ENCODE measurements at regions not wholly inside any gene's neighbourhood (a gene's known extent, or its start where the extent isn't known, plus 50 kb on each side); places are given as distances from the start of the nearest gene placed in this dataset.

DNA sequence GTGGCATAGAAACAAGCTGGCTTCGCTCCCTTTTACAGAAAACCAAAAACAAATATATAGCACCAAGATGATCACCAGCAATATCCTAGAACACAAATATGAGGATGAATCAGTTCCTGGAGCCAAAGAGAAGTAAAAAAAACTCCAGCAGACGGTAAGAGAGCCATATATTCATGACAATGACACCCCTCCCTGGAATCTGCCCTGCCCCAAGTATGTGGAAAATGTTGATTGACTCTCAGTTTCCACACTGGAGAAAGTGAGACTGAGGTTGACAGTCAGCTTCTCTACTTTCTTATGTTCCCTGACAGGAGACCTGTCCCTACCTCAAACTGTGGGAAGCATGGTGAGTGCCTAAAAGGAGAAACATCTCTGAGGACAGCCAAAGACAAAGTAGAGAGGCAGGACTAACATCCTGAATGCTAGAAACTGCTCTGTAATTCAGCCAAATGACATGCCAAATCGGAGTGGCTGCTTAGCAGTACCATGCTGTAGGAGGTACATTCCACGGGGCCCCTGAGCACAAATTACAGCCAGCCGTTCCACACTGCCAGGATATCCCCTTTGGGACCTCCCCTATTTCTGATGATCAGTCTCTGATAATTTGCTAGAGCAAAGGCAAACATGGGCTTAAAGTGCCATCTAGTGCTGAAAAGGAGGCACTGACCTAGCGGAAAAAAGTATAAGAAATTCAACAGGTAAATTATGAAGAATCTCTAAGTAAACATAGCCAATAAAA lies 424.0 kb upstream of the RGMB start:
- H3K36me3 Mint-ChIP-seq: peaks cover 2% of the 10 kb centered on the region
- peaks cover under 1% of the 10 kb centered on the region for H3K27me3 Mint-ChIP-seq (ENCODE audit: low read depth)
- H3K27ac Mint-ChIP-seq: no peak overlapping the region
- no peak for DNase-seq (ENCODE audit: low spot score in 2 of 2, unreplicated experiment in 2 of 2)
- TF ChIP-seq, protein P1, sequence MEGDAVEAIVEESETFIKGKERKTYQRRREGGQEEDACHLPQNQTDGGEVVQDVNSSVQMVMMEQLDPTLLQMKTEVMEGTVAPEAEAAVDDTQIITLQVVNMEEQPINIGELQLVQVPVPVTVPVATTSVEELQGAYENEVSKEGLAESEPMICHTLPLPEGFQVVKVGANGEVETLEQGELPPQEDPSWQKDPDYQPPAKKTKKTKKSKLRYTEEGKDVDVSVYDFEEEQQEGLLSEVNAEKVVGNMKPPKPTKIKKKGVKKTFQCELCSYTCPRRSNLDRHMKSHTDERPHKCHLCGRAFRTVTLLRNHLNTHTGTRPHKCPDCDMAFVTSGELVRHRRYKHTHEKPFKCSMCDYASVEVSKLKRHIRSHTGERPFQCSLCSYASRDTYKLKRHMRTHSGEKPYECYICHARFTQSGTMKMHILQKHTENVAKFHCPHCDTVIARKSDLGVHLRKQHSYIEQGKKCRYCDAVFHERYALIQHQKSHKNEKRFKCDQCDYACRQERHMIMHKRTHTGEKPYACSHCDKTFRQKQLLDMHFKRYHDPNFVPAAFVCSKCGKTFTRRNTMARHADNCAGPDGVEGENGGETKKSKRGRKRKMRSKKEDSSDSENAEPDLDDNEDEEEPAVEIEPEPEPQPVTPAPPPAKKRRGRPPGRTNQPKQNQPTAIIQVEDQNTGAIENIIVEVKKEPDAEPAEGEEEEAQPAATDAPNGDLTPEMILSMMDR (IDR thresholded peaks at IDR 0.05; ENCODE audit: unreplicated experiment): no peak
- H3K4me3 Mint-ChIP-seq: no peak overlapping the region
- H3K4me1 Mint-ChIP-seq: no peaks in the 10 kb centered on the region
- peaks cover 37% of the 10 kb centered on the region for H3K9me3 Mint-ChIP-seq

- Mint-ChIP-seq H3K4me3 (no peak overlapping the region), H3K27ac (no peak overlapping the region), H3K9me3 (peaks cover 37% of the 10 kb centered on the region), H3K36me3 (peaks cover 2% of the 10 kb centered on the region), H3K27me3 (ENCODE audit: low read depth) (peaks cover 2% of the 10 kb centered on the region), H3K4me1 (no peaks in the 10 kb centered on the region)
- no peak for DNase-seq (ENCODE audit: low spot score in 2 of 2, unreplicated experiment in 2 of 2)
- TF ChIP-seq, protein P1 (IDR thresholded peaks at IDR 0.05; ENCODE audit: unreplicated experiment): no peak
These were observed 423.5 kb upstream of the RGMB start for GRCh38 chr5:98349990-98350365.

- TF ChIP-seq, protein P1 (IDR thresholded peaks at IDR 0.05; ENCODE audit: unreplicated experiment): no peak
- peaks cover 2% of the 10 kb centered on the region for H3K27me3 Mint-ChIP-seq (ENCODE audit: low read depth)
- H3K9me3 Mint-ChIP-seq: peaks cover 39% of the 10 kb centered on the region
- H3K4me1 Mint-ChIP-seq: no peaks in the 10 kb centered on the region
- peaks cover 2% of the 10 kb centered on the region for H3K36me3 Mint-ChIP-seq
- DNase-seq (ENCODE audit: low spot score in 2 of 2, unreplicated experiment in 2 of 2): no peak
- no peak overlapping the region for H3K27ac Mint-ChIP-seq
- H3K4me3 Mint-ChIP-seq: no peak overlapping the region
These were observed 418.5 kb upstream of the RGMB start for GRCh38 chr5:98354922-98355321.

GRCh38 chr5:98360548-98360947 lies 412.9 kb upstream of the RGMB start:
- Mint-ChIP-seq H3K9me3 (peaks cover 24% of the 10 kb centered on the region), H3K27ac (no peak overlapping the region), H3K36me3 (no peaks in the 10 kb centered on the region), H3K4me1 (no peaks in the 10 kb centered on the region), H3K4me3 (no peak overlapping the region), H3K27me3 (ENCODE audit: low read depth) (no peaks in the 10 kb centered on the region)
- DNase-seq (ENCODE audit: low spot score in 2 of 2, unreplicated experiment in 2 of 2): no peak
- TF ChIP-seq, protein P1 (IDR thresholded peaks at IDR 0.05; ENCODE audit: unreplicated experiment): no peak

DNA sequence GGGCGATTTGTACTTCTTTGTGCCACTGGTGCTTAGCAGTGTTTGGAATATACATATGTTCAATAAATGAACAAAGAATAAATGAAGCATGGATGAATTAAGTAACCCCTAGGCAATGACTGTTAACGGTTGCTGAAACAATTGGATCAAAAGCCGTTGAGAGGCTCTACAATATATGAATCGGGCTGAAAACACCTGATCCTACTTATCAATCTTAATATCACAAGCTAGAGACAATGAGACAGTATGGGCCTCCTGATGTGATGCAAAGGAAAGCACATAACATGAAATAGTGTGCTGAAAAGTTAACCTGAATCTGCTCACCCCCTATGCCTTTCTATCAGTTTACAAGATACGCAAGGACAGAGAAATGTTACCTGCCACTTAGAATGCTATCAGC lies 410.3 kb upstream of the RGMB start:
- no peaks in the 10 kb centered on the region for H3K36me3 Mint-ChIP-seq
- no peaks in the 10 kb centered on the region for H3K4me1 Mint-ChIP-seq
- TF ChIP-seq, protein P1 (IDR thresholded peaks at IDR 0.05; ENCODE audit: unreplicated experiment): no peak
- H3K27ac Mint-ChIP-seq: no peak overlapping the region
- H3K9me3 Mint-ChIP-seq: peaks cover 21% of the 10 kb centered on the region
- no peak overlapping the region for H3K4me3 Mint-ChIP-seq
- DNase-seq (ENCODE audit: low spot score in 2 of 2, unreplicated experiment in 2 of 2): no peak
- H3K27me3 Mint-ChIP-seq (ENCODE audit: low read depth): no peaks in the 10 kb centered on the region

Measured in mesothelial cell of epicardium (in vitro differentiated cells).